DOHH2 (cell line): ENCODE measurements at regions not wholly inside any gene's neighbourhood (a gene's known extent, or its start where the extent isn't known, plus 50 kb on each side); places are given as distances from the start of the nearest gene placed in this dataset.

ENCODE experiments used
- H3F3A ChIP-seq: fragments of 200-600 bp; sonication (generic), shearing (Covaris generic); 2 replicates; pipeline ENCODE4 v1.6.0; 2016; ENCODE audit warnings: antibody characterized with exemption, mild to moderate bottlenecking; ENCODE audit not compliant: control insufficient read depth, insufficient read depth
- H3K27ac ChIP-seq: fragments of 200-600 bp; sonication (generic); 2 replicates; pipeline ENCODE4 v1.5.1; 2014; ENCODE audit warnings: low read depth, mild to moderate bottlenecking, low read length, moderate library complexity
- H3K27me3 ChIP-seq: fragments of 200-600 bp; sonication (generic); 2 replicates; pipeline ENCODE4 v1.6.1; 2014; ENCODE audit warnings: mild to moderate bottlenecking, low read length, mixed read lengths; ENCODE audit not compliant: control insufficient read depth
- H3K36me3 ChIP-seq: fragments of 200-600 bp; sonication (generic); 2 replicates; pipeline ENCODE4 v1.6.1; 2014; ENCODE audit warnings: mild to moderate bottlenecking, low read length, moderate library complexity, mixed read lengths; ENCODE audit not compliant: control insufficient read depth
- H3K4me1 ChIP-seq: fragments of 200-600 bp; sonication (generic); 2 replicates; pipeline ENCODE4 v1.6.1; 2014; ENCODE audit warnings: mild to moderate bottlenecking, low read length, mixed read lengths; ENCODE audit not compliant: control insufficient read depth
- H3K4me2 ChIP-seq: fragments of 200-600 bp; sonication (generic); 2 replicates; pipeline ENCODE4 v1.6.0; 2014; ENCODE audit warnings: mild to moderate bottlenecking, low read length, moderate library complexity
- H3K4me3 ChIP-seq: fragments of 200-600 bp; sonication (generic); 2 replicates; pipeline ENCODE4 v1.5.1; 2014; ENCODE audit warnings: mild to moderate bottlenecking, low read length, mixed read lengths
- H3K79me2 ChIP-seq: fragments of 200-600 bp; sonication (generic); 2 replicates; pipeline ENCODE4 v1.6.1; 2014; ENCODE audit warnings: mild to moderate bottlenecking, low read length, mixed read lengths; ENCODE audit not compliant: control insufficient read depth
- H3K9me2 ChIP-seq: fragments of 200-600 bp; sonication (generic); replicated peaks from 2 replicates; pipeline ENCODE4 v1.6.1; 2014; ENCODE audit warnings: mild to moderate bottlenecking, low read length, mixed read lengths; ENCODE audit not compliant: control insufficient read depth
- H3K9me3 ChIP-seq: fragments of 200-600 bp; sonication (generic); 2 replicates; pipeline ENCODE4 v1.6.1; 2014; ENCODE audit warnings: antibody characterized with exemption, low read length, mixed read lengths; ENCODE audit not compliant: control insufficient read depth, insufficient read depth
- H4K20me1 ChIP-seq: fragments of 200-600 bp; sonication (generic); 2 replicates; pipeline ENCODE4 v1.6.0; 2014; ENCODE audit warnings: low read depth, mild to moderate bottlenecking, antibody characterized with exemption, low read length, moderate library complexity; ENCODE audit not compliant: control insufficient read depth, insufficient read depth
- EZH2phosphoT487 ChIP-seq: fragments of 200-600 bp; sonication (generic); IDR thresholded peaks from 2 replicates; pipeline ENCODE4 v1.6.1; 2017; ENCODE audit warnings: borderline replicate concordance, mild to moderate bottlenecking, antibody characterized with exemption, low read length, moderate library complexity, mixed read lengths
- TF ChIP-seq, protein P1 (sequence below): fragments of 200-600 bp; sonication (generic); IDR thresholded peaks from one replicate; pipeline ENCODE4 v1.5.1; 2014; ENCODE audit warnings: antibody characterized with exemption, mild to moderate bottlenecking, low read depth, low read length; ENCODE audit not compliant: poor library complexity, severe bottlenecking

GRCh38 chr12:115176741-115177400, 492.9 kb upstream of the TBX3 start:
- Histone ChIP-seq H4K20me1 (no peaks in the 10 kb centered on the region), H3K4me1 (no peaks in the 10 kb centered on the region), H3K36me3 (no peaks in the 10 kb centered on the region), H3K79me2 (no peaks in the 10 kb centered on the region), H3K9me3 (no peaks in the 10 kb centered on the region), H3F3A (no peaks in the 10 kb centered on the region), H3K27me3 (no peaks in the 10 kb centered on the region), H3K9me2 (no peaks in the 10 kb centered on the region), H3K4me3 (no peak overlapping the region), H3K4me2 (no peak overlapping the region), H3K27ac (no peak overlapping the region)
- TF ChIP-seq, protein P1, sequence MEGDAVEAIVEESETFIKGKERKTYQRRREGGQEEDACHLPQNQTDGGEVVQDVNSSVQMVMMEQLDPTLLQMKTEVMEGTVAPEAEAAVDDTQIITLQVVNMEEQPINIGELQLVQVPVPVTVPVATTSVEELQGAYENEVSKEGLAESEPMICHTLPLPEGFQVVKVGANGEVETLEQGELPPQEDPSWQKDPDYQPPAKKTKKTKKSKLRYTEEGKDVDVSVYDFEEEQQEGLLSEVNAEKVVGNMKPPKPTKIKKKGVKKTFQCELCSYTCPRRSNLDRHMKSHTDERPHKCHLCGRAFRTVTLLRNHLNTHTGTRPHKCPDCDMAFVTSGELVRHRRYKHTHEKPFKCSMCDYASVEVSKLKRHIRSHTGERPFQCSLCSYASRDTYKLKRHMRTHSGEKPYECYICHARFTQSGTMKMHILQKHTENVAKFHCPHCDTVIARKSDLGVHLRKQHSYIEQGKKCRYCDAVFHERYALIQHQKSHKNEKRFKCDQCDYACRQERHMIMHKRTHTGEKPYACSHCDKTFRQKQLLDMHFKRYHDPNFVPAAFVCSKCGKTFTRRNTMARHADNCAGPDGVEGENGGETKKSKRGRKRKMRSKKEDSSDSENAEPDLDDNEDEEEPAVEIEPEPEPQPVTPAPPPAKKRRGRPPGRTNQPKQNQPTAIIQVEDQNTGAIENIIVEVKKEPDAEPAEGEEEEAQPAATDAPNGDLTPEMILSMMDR: no peak
- no peak for TF ChIP-seq EZH2phosphoT487

DNA sequence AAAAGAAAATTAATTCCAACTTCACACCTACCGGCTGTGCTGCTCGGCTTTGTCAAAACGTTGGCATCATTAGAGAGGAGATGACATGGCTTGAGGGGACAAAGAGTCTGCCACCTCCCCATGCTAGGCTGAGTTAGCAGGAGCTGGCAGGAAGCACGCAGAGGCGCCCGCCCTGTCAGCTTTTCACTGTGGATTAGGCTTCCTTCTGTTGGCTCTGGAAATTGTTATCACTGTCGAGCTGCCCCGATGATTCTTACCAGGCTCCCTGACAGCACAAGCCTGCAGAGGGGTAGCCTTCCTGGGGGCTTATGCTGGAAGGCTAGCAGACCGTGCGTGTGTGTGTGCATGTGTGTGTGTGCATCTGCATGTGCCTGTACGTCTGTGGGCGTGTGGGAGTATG, 490.9 kb upstream of the TBX3 start:
- H3K9me3 ChIP-seq: no peaks in the 10 kb centered on the region
- no peaks in the 10 kb centered on the region for H3K79me2 ChIP-seq
- H3K36me3 ChIP-seq: no peaks in the 10 kb centered on the region
- no peaks in the 10 kb centered on the region for H3F3A ChIP-seq
- H3K9me2 ChIP-seq: no peaks in the 10 kb centered on the region
- TF ChIP-seq, protein P1: no peak
- no peak for TF ChIP-seq EZH2phosphoT487
- H3K27ac ChIP-seq: no peak overlapping the region
- H4K20me1 ChIP-seq: no peaks in the 10 kb centered on the region
- H3K4me2 ChIP-seq: no peak overlapping the region
- no peaks in the 10 kb centered on the region for H3K27me3 ChIP-seq
- no peaks in the 10 kb centered on the region for H3K4me1 ChIP-seq
- H3K4me3 ChIP-seq: no peak overlapping the region

DNA sequence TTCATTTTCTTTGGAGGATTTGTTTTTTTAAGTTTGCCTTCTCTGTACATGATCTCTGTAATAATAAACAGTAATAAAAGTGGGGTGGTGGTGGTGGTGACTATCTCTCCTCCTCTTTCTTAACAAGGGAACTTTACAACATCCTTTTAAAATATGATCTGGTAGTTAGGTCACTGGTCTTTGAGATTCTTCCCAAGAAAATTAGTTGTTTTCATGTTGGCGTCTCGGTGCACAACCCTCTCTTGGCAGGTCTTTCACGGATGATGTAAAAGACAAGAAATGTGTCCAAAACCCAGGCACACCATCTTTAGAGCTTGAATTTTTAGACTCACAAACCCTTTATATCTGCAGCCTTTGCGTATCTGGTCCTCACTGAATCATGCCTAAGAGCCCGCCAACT, 488.5 kb upstream of the TBX3 start:
- Histone ChIP-seq H3K9me3 (no peaks in the 10 kb centered on the region), H3K36me3 (no peaks in the 10 kb centered on the region), H3K9me2 (no peaks in the 10 kb centered on the region), H3K4me3 (no peak overlapping the region), H3F3A (no peaks in the 10 kb centered on the region), H4K20me1 (no peaks in the 10 kb centered on the region), H3K79me2 (no peaks in the 10 kb centered on the region), H3K27me3 (no peaks in the 10 kb centered on the region), H3K4me2 (no peak overlapping the region), H3K4me1 (no peaks in the 10 kb centered on the region), H3K27ac (no peak overlapping the region)
- no peak for TF ChIP-seq EZH2phosphoT487
- TF ChIP-seq, protein P1: no peak

DNA sequence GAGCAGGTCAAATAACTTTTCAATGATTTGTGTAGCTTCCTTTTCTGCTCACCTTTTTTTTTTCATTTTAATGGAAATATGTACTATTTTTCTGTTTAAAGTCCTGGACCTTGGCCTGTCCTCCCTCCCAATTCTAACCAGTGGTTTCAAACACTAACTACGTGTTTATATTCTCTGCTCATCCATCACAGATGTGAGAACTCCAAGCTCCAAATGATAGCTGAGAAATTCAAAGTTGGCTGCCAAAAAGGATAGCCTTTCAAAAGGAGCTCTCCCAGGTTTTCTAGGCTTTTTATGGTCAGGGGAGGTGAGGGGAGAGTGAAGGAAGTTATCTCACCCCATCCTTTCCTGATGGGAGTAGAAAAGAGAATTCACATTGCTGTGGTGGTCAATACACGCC, 486.0 kb upstream of the TBX3 start:
- TF ChIP-seq EZH2phosphoT487: no peak
- TF ChIP-seq, protein P1: no peak
- Histone ChIP-seq H4K20me1 (no peaks in the 10 kb centered on the region), H3K79me2 (no peaks in the 10 kb centered on the region)

More for the DNA sequence above, 486.0 kb upstream of the TBX3 start:
- H3K27ac ChIP-seq: no peak overlapping the region
- H3K9me2 ChIP-seq: no peaks in the 10 kb centered on the region
- no peak overlapping the region for H3K4me3 ChIP-seq
- no peaks in the 10 kb centered on the region for H3F3A ChIP-seq
- no peaks in the 10 kb centered on the region for H3K27me3 ChIP-seq
- no peaks in the 10 kb centered on the region for H3K4me1 ChIP-seq
- H3K9me3 ChIP-seq: no peaks in the 10 kb centered on the region
- H3K36me3 ChIP-seq: no peaks in the 10 kb centered on the region
- no peak overlapping the region for H3K4me2 ChIP-seq
